Activated T-helper 17 cell treated with anti-CD3 and anti-CD28 coated beads, Interleukin-2, amount 50 U/mL, for 72 hours (primary cell): ENCODE measurements at regions not wholly inside any gene's neighbourhood (a gene's known extent, or its start where the extent isn't known, plus 50 kb on each side); places are given as distances from the start of the nearest gene placed in this dataset.

Experiments used
- ATAC-seq: fragments of 150-1000 bp; cut with Tn5 transposase; replicated peaks from 2 replicates; pipeline ENCODE4 v1.10.0; 2021; ENCODE audit warnings: mild to moderate bottlenecking, moderate library complexity
- H3K27ac Mint-ChIP-seq: one replicate; pipeline ENCODE4 v1.8.0; 2022; ENCODE audit warnings: mixed read lengths
- H3K27me3 Mint-ChIP-seq: one replicate; pipeline ENCODE4 v1.8.0; 2022; ENCODE audit warnings: mixed read lengths
- H3K36me3 Mint-ChIP-seq: one replicate; pipeline ENCODE4 v1.8.0; 2022; ENCODE audit warnings: low read depth, mild to moderate bottlenecking, mixed read lengths
- H3K4me1 Mint-ChIP-seq: one replicate; pipeline ENCODE4 v1.8.0; 2022; ENCODE audit warnings: mixed read lengths
- H3K4me3 Mint-ChIP-seq: one replicate; pipeline ENCODE4 v1.8.0; 2022; ENCODE audit warnings: mild to moderate bottlenecking, mixed read lengths
- H3K9me3 Mint-ChIP-seq: one replicate; pipeline ENCODE4 v1.8.0; 2022; ENCODE audit warnings: mixed read lengths

- Mint-ChIP-seq H3K36me3 (no peaks in the 10 kb centered on the region), H3K4me1 (no peaks in the 10 kb centered on the region), H3K27me3 (no peaks in the 10 kb centered on the region), H3K9me3 (peaks cover 21% of the 10 kb centered on the region), H3K4me3 (no peak overlapping the region), H3K27ac (no peak overlapping the region)
- no peak for ATAC-seq
These were observed 59.0 kb upstream of the ZNF726 start for GRCh38 chr19:23855676-23856075.

- Mint-ChIP-seq H3K4me3 (no peak overlapping the region), H3K36me3 (no peaks in the 10 kb centered on the region), H3K4me1 (no peaks in the 10 kb centered on the region), H3K9me3 (peaks cover 36% of the 10 kb centered on the region), H3K27me3 (no peaks in the 10 kb centered on the region), H3K27ac (no peak overlapping the region)
- no peak for ATAC-seq
These were observed 62.7 kb upstream of the ZNF726 start for GRCh38 chr19:23851966-23852365.

GRCh38 chr19:23832717-23833327 is 74.1 kb upstream of the ZNF681 start:
- peaks cover 18% of the 10 kb centered on the region for H3K9me3 Mint-ChIP-seq
- peaks cover 5% of the 10 kb centered on the region for H3K36me3 Mint-ChIP-seq
- ATAC-seq: no peak
- no peaks in the 10 kb centered on the region for H3K27me3 Mint-ChIP-seq
- no peak overlapping the region for H3K27ac Mint-ChIP-seq
- H3K4me3 Mint-ChIP-seq: no peak overlapping the region
- H3K4me1 Mint-ChIP-seq: no peaks in the 10 kb centered on the region

- no peaks in the 10 kb centered on the region for H3K36me3 Mint-ChIP-seq
- ATAC-seq: peak; percentile 60
These were observed 65.3 kb upstream of the ZNF681 start for GRCh38 chr19:23823952-23824389.

GRCh38 chr19:23822735-23823134 is 64.0 kb upstream of the ZNF681 start:
- H3K27me3 Mint-ChIP-seq: no peaks in the 10 kb centered on the region

More at GRCh38 chr19:23823952-23824389, 65.3 kb upstream of the ZNF681 start:
- Mint-ChIP-seq H3K27me3 (no peaks in the 10 kb centered on the region), H3K27ac (no peak overlapping the region), H3K9me3 (peaks cover 16% of the 10 kb centered on the region), H3K4me1 (no peaks in the 10 kb centered on the region), H3K4me3 (no peak overlapping the region)

GRCh38 chr19:23817519-23817918 is 58.8 kb upstream of the ZNF681 start:
- no peak overlapping the region for H3K4me3 Mint-ChIP-seq
- no peaks in the 10 kb centered on the region for H3K27me3 Mint-ChIP-seq
- no peak overlapping the region for H3K27ac Mint-ChIP-seq
- H3K36me3 Mint-ChIP-seq: no peaks in the 10 kb centered on the region
- peak; percentile 58 for ATAC-seq
- peaks cover 10% of the 10 kb centered on the region for H3K9me3 Mint-ChIP-seq
- H3K4me1 Mint-ChIP-seq: no peaks in the 10 kb centered on the region

More at GRCh38 chr19:23822735-23823134, 64.0 kb upstream of the ZNF681 start:
- no peak overlapping the region for H3K27ac Mint-ChIP-seq
- ATAC-seq: no peak
- peaks cover 16% of the 10 kb centered on the region for H3K9me3 Mint-ChIP-seq
- H3K36me3 Mint-ChIP-seq: no peaks in the 10 kb centered on the region
- no peaks in the 10 kb centered on the region for H3K4me1 Mint-ChIP-seq
- H3K4me3 Mint-ChIP-seq: no peak overlapping the region

- H3K4me1 Mint-ChIP-seq: no peaks in the 10 kb centered on the region
- H3K36me3 Mint-ChIP-seq: no peaks in the 10 kb centered on the region
- no peak overlapping the region for H3K4me3 Mint-ChIP-seq
- H3K27me3 Mint-ChIP-seq: no peaks in the 10 kb centered on the region
- ATAC-seq: no peak
- H3K27ac Mint-ChIP-seq: no peak overlapping the region
- no peaks in the 10 kb centered on the region for H3K9me3 Mint-ChIP-seq
These were observed 51.8 kb upstream of the ZNF681 start for GRCh38 chr19:23810496-23810895.
